Astrocyte (in vitro differentiated cells and primary cell): ENCODE measurements at regions not wholly inside any gene's neighbourhood (a gene's known extent, or its start where the extent isn't known, plus 50 kb on each side); places are given as distances from the start of the nearest gene placed in this dataset.

ENCODE experiments used
- EZH2 ChIP-seq: IDR thresholded peaks from 2 replicates; pipeline ENCODE4 v1.6.1; 2012; ENCODE audit warnings: mild to moderate bottlenecking, low read length, inconsistent platforms; ENCODE audit not compliant: insufficient read depth
- TF ChIP-seq, protein P1 (sequence below): IDR thresholded peaks from 2 replicates; pipeline ENCODE4 v1.5.1; 2011; ENCODE audit warnings: low read depth, mild to moderate bottlenecking, inconsistent platforms, low read length, moderate library complexity; ENCODE audit not compliant: insufficient read depth

DNA sequence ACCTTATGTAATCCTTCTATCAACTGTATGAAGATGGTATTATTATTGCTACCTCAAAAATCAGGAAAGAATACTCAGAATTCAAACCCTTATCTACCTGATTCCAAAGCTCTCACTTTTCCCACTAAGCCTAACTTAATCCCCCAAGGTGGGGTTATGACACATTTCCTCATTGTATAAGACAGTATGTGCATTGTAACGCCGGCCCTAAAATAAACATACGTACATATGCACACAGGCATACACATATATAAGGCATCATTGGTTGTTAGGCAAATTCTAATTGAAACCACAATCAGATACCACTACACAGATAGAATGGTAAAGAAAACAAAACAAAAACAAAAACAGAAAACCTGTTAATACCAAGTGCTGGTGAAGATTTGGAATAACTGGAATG, 556.5 kb downstream of the INHBA start:
- TF ChIP-seq EZH2 = no peak
- TF ChIP-seq, protein P1, sequence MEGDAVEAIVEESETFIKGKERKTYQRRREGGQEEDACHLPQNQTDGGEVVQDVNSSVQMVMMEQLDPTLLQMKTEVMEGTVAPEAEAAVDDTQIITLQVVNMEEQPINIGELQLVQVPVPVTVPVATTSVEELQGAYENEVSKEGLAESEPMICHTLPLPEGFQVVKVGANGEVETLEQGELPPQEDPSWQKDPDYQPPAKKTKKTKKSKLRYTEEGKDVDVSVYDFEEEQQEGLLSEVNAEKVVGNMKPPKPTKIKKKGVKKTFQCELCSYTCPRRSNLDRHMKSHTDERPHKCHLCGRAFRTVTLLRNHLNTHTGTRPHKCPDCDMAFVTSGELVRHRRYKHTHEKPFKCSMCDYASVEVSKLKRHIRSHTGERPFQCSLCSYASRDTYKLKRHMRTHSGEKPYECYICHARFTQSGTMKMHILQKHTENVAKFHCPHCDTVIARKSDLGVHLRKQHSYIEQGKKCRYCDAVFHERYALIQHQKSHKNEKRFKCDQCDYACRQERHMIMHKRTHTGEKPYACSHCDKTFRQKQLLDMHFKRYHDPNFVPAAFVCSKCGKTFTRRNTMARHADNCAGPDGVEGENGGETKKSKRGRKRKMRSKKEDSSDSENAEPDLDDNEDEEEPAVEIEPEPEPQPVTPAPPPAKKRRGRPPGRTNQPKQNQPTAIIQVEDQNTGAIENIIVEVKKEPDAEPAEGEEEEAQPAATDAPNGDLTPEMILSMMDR = no peak
